PC-9 (cell line): ENCODE measurements at regions not wholly inside any gene's neighbourhood (a gene's known extent, or its start where the extent isn't known, plus 50 kb on each side); places are given as distances from the start of the nearest gene placed in this dataset.
"Not testable (repeated sequence)": the region's sequence is repeated elsewhere in the genome, so short reads cannot be mapped to it uniquely, and the experiment has no call there.

ENCODE experiments used
- BruUV-seq: library from RNA; stranded (reverse); fragments of 400-500 nt; replicated peaks from 2 replicates; lab custom pipeline; 2021; lab: Mats Ljungman, UMichigan
- CTCF ChIA-PET: fragments of 300-600 bp; sonication (Branson Sonifier 250); formaldehyde crosslinking; loops from one replicate; lab custom pipeline; 2022; ENCODE audit warnings: antibody characterized with exemption; lab: Charles Lee
- POLR2A ChIA-PET: fragments of 300-600 bp; sonication (Branson Sonifier 250); formaldehyde crosslinking; loops from one replicate; lab custom pipeline; 2022; ENCODE audit warnings: antibody characterized with exemption; ENCODE audit not compliant: unreplicated experiment; lab: Charles Lee
- DNase-seq, 2 experiments: peaks; one replicate each; pipeline versions ENCODE4 v3.0.0 to v3.0.0-alpha.2; 2015 to 2022; ENCODE audit warnings: mixed read lengths in 1 of 2
- H2AFZ ChIP-seq: fragments of 200-600 bp; sonication (generic); 2 replicates; pipeline ENCODE4 v1.8.1; 2017; ENCODE audit warnings: antibody characterized with exemption
- H3F3A ChIP-seq: fragments of 200-600 bp; sonication (generic); 2 replicates; pipeline ENCODE4 v1.8.1; 2017; ENCODE audit warnings: antibody characterized with exemption, mild to moderate bottlenecking, low read depth; ENCODE audit not compliant: insufficient read depth
- H3K27ac ChIP-seq: fragments of 200-600 bp; sonication (generic); 2 replicates; pipeline ENCODE4 v1.6.1; 2016; ENCODE audit warnings: mixed run types
- H3K27me3 ChIP-seq: fragments of 200-600 bp; sonication (generic); 2 replicates; pipeline ENCODE4 v1.6.1; 2016; ENCODE audit warnings: low read depth, mixed run types; ENCODE audit not compliant: insufficient read depth
- H3K36me3 ChIP-seq: fragments of 200-600 bp; sonication (generic); 2 replicates; pipeline ENCODE4 v1.6.1; 2016; ENCODE audit warnings: low read depth, mixed run types
- H3K4me1 ChIP-seq: fragments of 200-600 bp; sonication (generic); replicated peaks from 2 replicates; pipeline ENCODE4 v1.6.1; 2016; ENCODE audit warnings: mixed run types; ENCODE audit not compliant: insufficient read depth
- H3K4me2 ChIP-seq: fragments of 200-600 bp; sonication (generic); 2 replicates; pipeline ENCODE4 v1.6.1; 2017; ENCODE audit warnings: mixed run types
- H3K4me3 ChIP-seq: fragments of 200-600 bp; sonication (generic); 2 replicates; pipeline ENCODE4 v1.6.1; 2016; ENCODE audit warnings: mixed run types
- H3K79me2 ChIP-seq: fragments of 200-600 bp; sonication (generic); 2 replicates; pipeline ENCODE4 v1.6.1; 2017; ENCODE audit warnings: low read depth, mixed run types
- H3K9me2 ChIP-seq: fragments of 200-600 bp; sonication (generic); 2 replicates; pipeline ENCODE4 v1.8.1; 2017; ENCODE audit warnings: mild to moderate bottlenecking; ENCODE audit not compliant: insufficient read depth
- H3K9me3 ChIP-seq: fragments of 200-600 bp; sonication (generic); 2 replicates; pipeline ENCODE4 v1.8.1; 2016; ENCODE audit warnings: low read depth; ENCODE audit not compliant: insufficient read depth
- H4K20me1 ChIP-seq: fragments of 200-600 bp; sonication (generic); 2 replicates; pipeline ENCODE4 v1.8.1; 2017; ENCODE audit not compliant: insufficient read depth
- CTCF ChIP-seq: fragments of 200-600 bp; sonication (generic); conservative IDR thresholded peaks from 2 replicates; pipeline ENCODE4 v1.6.1; 2017; ENCODE audit warnings: mixed run types, antibody characterized with exemption, mild to moderate bottlenecking, moderate library complexity
- EZH2 ChIP-seq: fragments of 200-600 bp; sonication (generic); IDR thresholded peaks from 2 replicates; pipeline ENCODE4 v1.8.0; 2017; ENCODE audit warnings: antibody characterized with exemption, low read depth
- intact Hi-C: fragments of 100-400 bp; cut with micrococcal nuclease; formaldehyde crosslinking; loops from one replicate; pipeline ENCODE4 v1.10.0; 2022; ENCODE audit not compliant: unreplicated experiment

DNA sequence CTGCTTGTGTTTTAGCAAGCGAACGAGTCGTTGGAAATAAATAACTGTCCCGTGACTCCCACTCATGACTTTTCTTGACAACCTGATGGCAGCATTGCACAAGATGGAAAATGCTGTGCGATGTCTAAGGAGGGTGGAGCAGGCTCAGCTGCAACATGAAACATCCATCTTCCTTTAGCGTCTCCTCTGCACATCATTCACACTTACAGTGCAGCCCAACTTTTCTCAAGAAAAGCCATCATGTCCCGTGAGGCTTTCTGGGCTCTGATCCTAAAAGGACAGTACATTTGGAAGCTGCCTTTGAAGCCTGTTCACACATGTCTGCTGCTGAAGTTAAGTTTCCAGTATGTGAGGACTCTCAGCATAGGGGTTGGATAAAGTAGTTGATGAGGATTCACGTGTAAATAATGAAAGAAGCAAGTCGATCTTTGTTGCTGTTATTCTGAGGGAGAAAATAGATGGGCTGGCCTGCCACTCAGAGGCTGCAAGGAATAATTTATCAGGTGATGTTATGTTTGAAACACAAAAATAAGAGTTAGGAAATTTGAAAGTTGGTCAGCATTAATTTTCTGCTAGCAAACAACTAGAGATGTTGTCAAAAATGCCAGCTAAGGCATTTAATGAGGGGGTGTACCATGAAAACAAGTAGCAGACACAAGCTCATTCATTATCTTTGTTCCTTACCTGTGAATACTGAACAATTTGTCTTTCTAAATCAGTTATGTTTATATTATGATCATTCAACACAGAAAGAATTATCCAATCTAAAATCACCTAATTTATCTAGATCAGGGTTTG lies 328.7 kb upstream of the ZFP42 start:
- Histone ChIP-seq H3F3A (no peaks in the 10 kb centered on the region), H2AFZ (no peak overlapping the region), H3K27ac (no peak overlapping the region), H3K27me3 (no peaks in the 10 kb centered on the region), H3K4me2 (no peak overlapping the region), H3K4me3 (no peak overlapping the region), H4K20me1 (no peaks in the 10 kb centered on the region), H3K9me2 (no peaks in the 10 kb centered on the region), H3K36me3 (no peaks in the 10 kb centered on the region), H3K9me3 (peaks cover 8% of the 10 kb centered on the region; the same call in 1 of the 2 replicates), H3K79me2 (no peaks in the 10 kb centered on the region), H3K4me1 (no peaks in the 10 kb centered on the region)
- POLR2A ChIA-PET = no interaction called here
- intact Hi-C loops = no loop called here
- CTCF ChIA-PET = no interaction called here
- TF ChIP-seq CTCF (no peak), EZH2 (no peak)
- DNase-seq = no peak
- no TSS peak for BruUV-seq

DNA sequence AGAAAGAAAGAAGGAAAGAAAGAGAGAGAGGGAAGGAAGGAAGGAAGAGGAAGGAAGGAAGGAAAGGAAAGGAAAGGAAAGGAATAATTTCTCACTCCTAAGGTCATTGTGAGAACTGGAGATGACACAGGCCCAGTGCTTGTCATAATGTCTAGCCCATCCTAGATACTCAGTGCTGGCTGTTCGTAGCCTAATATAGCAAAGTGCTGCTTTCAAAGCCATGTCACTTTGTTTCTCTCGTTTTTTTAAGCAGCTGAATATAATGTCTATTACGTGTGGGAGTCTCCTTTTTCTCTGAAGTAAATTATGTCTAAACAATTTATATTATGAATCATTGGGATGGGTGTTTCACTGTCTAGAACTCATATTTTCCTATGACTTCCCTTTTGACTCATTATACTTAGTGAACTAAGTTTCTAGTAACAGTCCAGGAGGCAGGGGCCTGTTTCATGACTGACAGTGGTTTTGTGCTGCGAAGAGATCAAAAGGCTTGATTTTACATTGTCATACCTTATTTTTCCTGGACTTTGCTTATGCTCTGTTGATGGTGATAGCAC lies 327.0 kb upstream of the ZFP42 start:
- ChIA-PET POLR2A (no interaction called here), CTCF (interaction anchor here (0.6 to 0.7 kb wide), 2 partner anchors 11 to 717 kb away, joined by 4 to 14 read pairs; no protein-coding TSS in a partner anchor)
- Histone ChIP-seq H3F3A (no peaks in the 10 kb centered on the region), H3K79me2 (peaks cover 9% of the 10 kb centered on the region), H3K4me2 (no peak overlapping the region), H2AFZ (no peak overlapping the region), H3K9me3 (peaks cover 8% of the 10 kb centered on the region; the same call in 1 of the 2 replicates), H4K20me1 (no peaks in the 10 kb centered on the region), H3K36me3 (no peaks in the 10 kb centered on the region), H3K9me2 (no peaks in the 10 kb centered on the region), H3K27me3 (no peaks in the 10 kb centered on the region), H3K27ac (no peak overlapping the region), H3K4me3 (no peak overlapping the region), H3K4me1 (no peaks in the 10 kb centered on the region)
- DNase-seq = no peak
- BruUV-seq = no TSS peak
- intact Hi-C loops = no loop called here
- TF ChIP-seq CTCF (no peak), EZH2 (no peak)

DNA sequence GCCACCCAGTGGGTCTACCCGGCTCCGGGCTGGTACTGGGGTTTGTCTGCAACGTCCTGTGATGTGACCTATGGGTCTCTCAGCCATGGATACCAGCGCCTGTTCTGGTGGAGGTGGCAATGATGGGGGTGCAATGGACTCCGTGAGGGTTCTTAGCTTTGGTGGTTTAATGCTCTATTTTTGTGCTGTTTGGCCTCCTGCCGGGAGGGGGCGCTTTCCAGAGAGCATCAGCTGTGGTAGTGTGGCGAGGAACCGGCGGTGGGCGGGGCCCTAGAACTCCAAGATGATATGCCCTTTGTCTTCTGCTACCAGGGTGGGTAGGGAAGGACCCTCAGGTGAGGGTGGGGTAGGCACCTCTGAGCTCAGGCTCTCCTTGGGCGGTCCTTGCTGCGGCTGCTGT lies 324.1 kb upstream of the ZFP42 start:
- H3K27ac ChIP-seq, H3K9me3 ChIP-seq, H3K4me2 ChIP-seq, H3F3A ChIP-seq, H3K4me1 ChIP-seq, H3K9me2 ChIP-seq, H4K20me1 ChIP-seq, CTCF ChIA-PET, H2AFZ ChIP-seq, BruUV-seq, H3K27me3 ChIP-seq, intact Hi-C loops, H3K36me3 ChIP-seq: not testable (repeated sequence)
- POLR2A ChIA-PET = interaction anchor here (0.6 kb wide), 1 partner anchor 948 kb away, joined by 3 read pairs; the partner anchor contains the start of gene FAT1
- peak; percentile 63 for TF ChIP-seq CTCF
- Histone ChIP-seq H3K79me2 (peaks cover 19% of the 10 kb centered on the region), H3K4me3 (peak overlapping the region; percentile 25; the same call in 1 of the 2 replicates)
- peak; percentile 40 to 80 for DNase-seq

DNA sequence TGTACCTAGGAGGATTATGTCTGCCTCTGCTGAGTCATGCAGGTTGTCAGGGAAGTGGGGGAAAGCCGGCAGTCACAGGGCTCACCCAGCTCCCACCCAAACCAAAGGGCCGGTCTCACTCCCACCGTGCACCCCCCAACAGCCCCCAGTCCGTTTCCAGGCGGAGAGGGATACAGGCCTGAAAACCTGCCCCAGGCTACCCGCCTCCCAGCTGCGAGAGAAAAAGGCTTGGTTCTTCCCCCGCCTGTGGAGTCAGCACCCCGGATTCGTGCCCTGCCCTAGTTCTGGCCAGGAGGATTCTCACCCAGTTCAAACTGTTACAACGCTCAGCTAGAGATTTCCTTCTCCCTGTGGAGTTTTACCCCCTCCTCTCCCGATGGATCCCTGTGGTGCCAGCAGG lies 323.6 kb upstream of the ZFP42 start:
- peak in 1 of 2 experiments; percentile 33 for DNase-seq
- TSS peak; percentile 67 for BruUV-seq
- H3K4me2 ChIP-seq = 0 out of 2 replicates have a peak overlapping the region, but pooled peaks have one; percentile 31
- intact Hi-C loops, H3K27me3 ChIP-seq, H3K9me3 ChIP-seq, H3F3A ChIP-seq, H3K36me3 ChIP-seq, H2AFZ ChIP-seq, H4K20me1 ChIP-seq, CTCF ChIA-PET, H3K9me2 ChIP-seq, H3K4me1 ChIP-seq: not testable (repeated sequence)
- peak overlapping the region; percentile 52; the same call in 1 of the 2 replicates for H3K4me3 ChIP-seq
- POLR2A ChIA-PET = interaction anchor here (0.6 kb wide), 1 partner anchor 948 kb away, joined by 3 read pairs; the partner anchor contains the start of gene FAT1
- peaks cover 19% of the 10 kb centered on the region for H3K79me2 ChIP-seq
- peak overlapping the region; percentile 77 for H3K27ac ChIP-seq

DNA sequence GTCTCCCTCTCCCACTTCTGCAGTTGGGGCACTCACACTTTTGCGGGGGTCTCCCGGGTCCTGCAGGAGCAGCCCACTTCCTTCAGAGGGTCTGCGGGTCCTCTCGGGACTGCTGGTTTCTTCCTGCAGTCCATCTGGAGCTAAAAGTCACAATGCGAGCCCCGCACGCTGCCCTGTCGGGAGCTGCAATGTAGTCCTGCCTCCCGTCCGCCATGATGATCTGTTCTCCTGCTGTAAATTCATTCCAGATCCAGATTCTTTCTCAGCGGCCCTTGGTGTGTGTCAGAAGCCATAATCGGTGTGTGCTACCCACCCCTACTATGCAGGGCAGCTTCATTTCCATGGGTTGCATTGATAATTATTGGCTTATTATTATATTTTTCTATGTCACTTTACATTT lies 323.0 kb upstream of the ZFP42 start:
- intact Hi-C loops, POLR2A ChIA-PET, H3F3A ChIP-seq, H4K20me1 ChIP-seq, CTCF ChIA-PET, H3K9me2 ChIP-seq, BruUV-seq, H3K36me3 ChIP-seq, H3K27me3 ChIP-seq, H3K9me3 ChIP-seq, H3K4me1 ChIP-seq: not testable (repeated sequence)
- H3K4me3 ChIP-seq = peak overlapping the region; percentile 64
- peak overlapping the region; percentile 81 for H2AFZ ChIP-seq
- peak overlapping the region; percentile 90 for H3K4me2 ChIP-seq
- peak overlapping the region; percentile 77 for H3K27ac ChIP-seq
- DNase-seq = peak; percentile 27 to 40
- H3K79me2 ChIP-seq = peaks cover 19% of the 10 kb centered on the region
